Astrocyte (in vitro differentiated cells and primary cell): ENCODE measurements at regions not wholly inside any gene's neighbourhood (a gene's known extent, or its start where the extent isn't known, plus 50 kb on each side); places are given as distances from the start of the nearest gene placed in this dataset.

Experiments used
- DNase-seq: peaks from one replicate; pipeline ENCODE4 v3.0.0-alpha.2; 2010; ENCODE audit warnings: low read depth
- FAIRE-seq: peaks from 2 replicates; lab custom pipeline; 2011; peaks lifted over from hg19 to GRCh38; lab: Jason Lieb, UNC
- H2AFZ ChIP-seq: 2 replicates; pipeline ENCODE4 v1.6.0; 2012; ENCODE audit warnings: low read depth, low read length, inconsistent platforms
- H3K27ac ChIP-seq: 2 replicates; pipeline ENCODE4 v1.5.1; 2011; ENCODE audit warnings: low read depth, low read length, inconsistent platforms
- H3K27me3 ChIP-seq: 2 replicates; pipeline ENCODE4 v1.6.0; 2011; ENCODE audit warnings: low read length, inconsistent platforms; ENCODE audit not compliant: insufficient read depth
- H3K36me3 ChIP-seq: 2 replicates; pipeline ENCODE4 v1.5.1; 2011; ENCODE audit warnings: low read length, inconsistent platforms; ENCODE audit not compliant: insufficient read depth
- H3K4me1 ChIP-seq: 2 replicates; pipeline ENCODE4 v1.5.1; 2011; ENCODE audit warnings: low read length, inconsistent platforms; ENCODE audit not compliant: insufficient read depth
- H3K4me2 ChIP-seq: 2 replicates; pipeline ENCODE4 v1.6.0; 2012; ENCODE audit warnings: low read length, inconsistent platforms
- H3K4me3 ChIP-seq: 2 replicates; pipeline ENCODE4 v1.5.1; 2011; ENCODE audit warnings: low read depth, mild to moderate bottlenecking, low read length, inconsistent platforms; ENCODE audit not compliant: insufficient read depth
- H3K79me2 ChIP-seq: 2 replicates; pipeline ENCODE4 v1.6.0; 2012; ENCODE audit warnings: mild to moderate bottlenecking, low read length, inconsistent platforms; ENCODE audit not compliant: insufficient read depth
- H3K9ac ChIP-seq: 2 replicates; pipeline ENCODE4 v1.6.0; 2012; ENCODE audit warnings: mild to moderate bottlenecking, low read length, inconsistent platforms
- H3K9me3 ChIP-seq: 2 replicates; pipeline ENCODE4 v1.5.1; 2012; ENCODE audit warnings: low read depth, mild to moderate bottlenecking, low read length, inconsistent platforms; ENCODE audit not compliant: insufficient read depth
- H4K20me1 ChIP-seq: 2 replicates; pipeline ENCODE4 v1.6.0; 2012; ENCODE audit warnings: low read length, inconsistent platforms; ENCODE audit not compliant: insufficient read depth
- H3K27ac Mint-ChIP-seq: one replicate; pipeline ENCODE4 v1.8.0; 2021; ENCODE audit warnings: mild to moderate bottlenecking, mixed read lengths; ENCODE audit not compliant: unreplicated experiment
- H3K27me3 Mint-ChIP-seq: one replicate; pipeline ENCODE4 v1.8.0; 2021; ENCODE audit warnings: low read depth, mixed read lengths; ENCODE audit not compliant: unreplicated experiment
- H3K36me3 Mint-ChIP-seq: one replicate; pipeline ENCODE4 v1.8.0; 2021; ENCODE audit warnings: low read depth, mixed read lengths; ENCODE audit not compliant: unreplicated experiment
- H3K4me1 Mint-ChIP-seq: one replicate; pipeline ENCODE4 v1.8.0; 2021; ENCODE audit warnings: low read depth, mixed read lengths; ENCODE audit not compliant: unreplicated experiment
- H3K4me3 Mint-ChIP-seq: one replicate; pipeline ENCODE4 v1.8.0; 2021; ENCODE audit warnings: mild to moderate bottlenecking, moderate library complexity, mixed read lengths; ENCODE audit not compliant: unreplicated experiment
- H3K9me3 Mint-ChIP-seq: one replicate; pipeline ENCODE4 v1.8.0; 2021; ENCODE audit warnings: mild to moderate bottlenecking, mixed read lengths; ENCODE audit not compliant: unreplicated experiment
- EZH2 ChIP-seq: IDR thresholded peaks from 2 replicates; pipeline ENCODE4 v1.6.1; 2012; ENCODE audit warnings: mild to moderate bottlenecking, low read length, inconsistent platforms; ENCODE audit not compliant: insufficient read depth
- TF ChIP-seq, protein P1 (sequence below): IDR thresholded peaks from 2 replicates; pipeline ENCODE4 v1.5.1; 2011; ENCODE audit warnings: low read depth, mild to moderate bottlenecking, inconsistent platforms, low read length, moderate library complexity; ENCODE audit not compliant: insufficient read depth

DNA sequence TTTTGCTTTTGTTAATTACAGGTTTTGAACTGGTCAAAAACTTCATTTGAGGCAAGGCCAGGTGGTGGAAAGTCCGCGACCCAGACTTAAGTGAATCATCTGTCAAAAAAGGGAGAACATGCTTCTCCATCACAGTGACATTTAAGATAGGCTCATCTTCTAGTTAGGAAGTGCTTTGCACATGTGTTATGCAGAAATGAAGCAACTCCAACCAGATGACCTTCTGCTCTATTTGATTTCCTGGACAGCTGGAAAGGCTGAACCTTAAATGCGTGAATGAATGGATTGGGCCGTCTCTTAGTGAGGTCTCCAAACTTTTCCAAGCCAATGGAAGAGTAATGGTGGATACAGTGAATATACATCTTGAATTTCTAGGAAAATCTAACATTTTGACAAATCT lies 101.6 kb upstream of the FAM13C start:
- Mint-ChIP-seq H3K36me3 (no peaks in the 10 kb centered on the region), H3K9me3 (no peaks in the 10 kb centered on the region), H3K4me1 (peaks cover 2% of the 10 kb centered on the region), H3K27me3 (no peaks in the 10 kb centered on the region), H3K27ac (no peak overlapping the region), H3K4me3 (no peak overlapping the region)
- Histone ChIP-seq H3K9ac (no peak overlapping the region), H2AFZ (no peak overlapping the region), H3K27ac (no peak overlapping the region), H3K27me3 (no peaks in the 10 kb centered on the region), H3K79me2 (no peaks in the 10 kb centered on the region), H3K4me3 (no peak overlapping the region), H3K4me1 (no peaks in the 10 kb centered on the region), H3K9me3 (no peaks in the 10 kb centered on the region), H3K36me3 (no peaks in the 10 kb centered on the region), H4K20me1 (no peaks in the 10 kb centered on the region), H3K4me2 (no peak overlapping the region)
- no peak for FAIRE-seq
- no peak for TF ChIP-seq EZH2
- TF ChIP-seq, protein P1, sequence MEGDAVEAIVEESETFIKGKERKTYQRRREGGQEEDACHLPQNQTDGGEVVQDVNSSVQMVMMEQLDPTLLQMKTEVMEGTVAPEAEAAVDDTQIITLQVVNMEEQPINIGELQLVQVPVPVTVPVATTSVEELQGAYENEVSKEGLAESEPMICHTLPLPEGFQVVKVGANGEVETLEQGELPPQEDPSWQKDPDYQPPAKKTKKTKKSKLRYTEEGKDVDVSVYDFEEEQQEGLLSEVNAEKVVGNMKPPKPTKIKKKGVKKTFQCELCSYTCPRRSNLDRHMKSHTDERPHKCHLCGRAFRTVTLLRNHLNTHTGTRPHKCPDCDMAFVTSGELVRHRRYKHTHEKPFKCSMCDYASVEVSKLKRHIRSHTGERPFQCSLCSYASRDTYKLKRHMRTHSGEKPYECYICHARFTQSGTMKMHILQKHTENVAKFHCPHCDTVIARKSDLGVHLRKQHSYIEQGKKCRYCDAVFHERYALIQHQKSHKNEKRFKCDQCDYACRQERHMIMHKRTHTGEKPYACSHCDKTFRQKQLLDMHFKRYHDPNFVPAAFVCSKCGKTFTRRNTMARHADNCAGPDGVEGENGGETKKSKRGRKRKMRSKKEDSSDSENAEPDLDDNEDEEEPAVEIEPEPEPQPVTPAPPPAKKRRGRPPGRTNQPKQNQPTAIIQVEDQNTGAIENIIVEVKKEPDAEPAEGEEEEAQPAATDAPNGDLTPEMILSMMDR: no peak
- DNase-seq: peak; percentile 1

GRCh38 chr10:59460601-59461000 lies 98.3 kb upstream of the FAM13C start:
- no peak overlapping the region for H3K4me3 ChIP-seq
- no peaks in the 10 kb centered on the region for H4K20me1 ChIP-seq
- H3K27me3 ChIP-seq: no peaks in the 10 kb centered on the region
- peaks cover 2% of the 10 kb centered on the region for H3K27me3 Mint-ChIP-seq
- no peaks in the 10 kb centered on the region for H3K36me3 ChIP-seq
- no peaks in the 10 kb centered on the region for H3K36me3 Mint-ChIP-seq
- no peak overlapping the region for H2AFZ ChIP-seq
- H3K4me2 ChIP-seq: no peak overlapping the region
- no peaks in the 10 kb centered on the region for H3K9me3 ChIP-seq
- no peaks in the 10 kb centered on the region for H3K4me1 ChIP-seq
- FAIRE-seq (no peak), DNase-seq (no peak)
- H3K9me3 Mint-ChIP-seq: no peaks in the 10 kb centered on the region
- TF ChIP-seq, protein P1: no peak
- no peak for TF ChIP-seq EZH2
- no peak overlapping the region for H3K27ac ChIP-seq
- peaks cover 2% of the 10 kb centered on the region for H3K4me1 Mint-ChIP-seq
- H3K27ac Mint-ChIP-seq: no peak overlapping the region
- H3K79me2 ChIP-seq: no peaks in the 10 kb centered on the region
- H3K9ac ChIP-seq: no peak overlapping the region
- no peak overlapping the region for H3K4me3 Mint-ChIP-seq

- Histone ChIP-seq H3K27ac (no peak overlapping the region), H3K4me2 (no peak overlapping the region), H3K27me3 (no peaks in the 10 kb centered on the region), H2AFZ (no peak overlapping the region), H3K9ac (no peak overlapping the region), H3K4me3 (no peak overlapping the region), H4K20me1 (no peaks in the 10 kb centered on the region), H3K36me3 (no peaks in the 10 kb centered on the region), H3K4me1 (no peaks in the 10 kb centered on the region), H3K79me2 (no peaks in the 10 kb centered on the region), H3K9me3 (no peaks in the 10 kb centered on the region)
- TF ChIP-seq, protein P1: no peak
- no peak for TF ChIP-seq EZH2
- FAIRE-seq: no peak
- no peak for DNase-seq
- Mint-ChIP-seq H3K27ac (no peak overlapping the region), H3K4me1 (no peaks in the 10 kb centered on the region), H3K4me3 (no peak overlapping the region), H3K9me3 (no peaks in the 10 kb centered on the region), H3K27me3 (peaks cover 2% of the 10 kb centered on the region), H3K36me3 (no peaks in the 10 kb centered on the region)
Measured at GRCh38 chr10:59456199-59456598, 93.8 kb upstream of the FAM13C start.
